LNCAP (cell line): ENCODE measurements at regions not wholly inside any gene's neighbourhood (a gene's known extent, or its start where the extent isn't known, plus 50 kb on each side); places are given as distances from the start of the nearest gene placed in this dataset.

Source experiments
- CTCF ChIP-seq: fragments of 450-650 bp; IDR thresholded peaks from 2 replicates; pipeline ENCODE4 v1.5.1; 2017; ENCODE audit warnings: mild to moderate bottlenecking

DNA sequence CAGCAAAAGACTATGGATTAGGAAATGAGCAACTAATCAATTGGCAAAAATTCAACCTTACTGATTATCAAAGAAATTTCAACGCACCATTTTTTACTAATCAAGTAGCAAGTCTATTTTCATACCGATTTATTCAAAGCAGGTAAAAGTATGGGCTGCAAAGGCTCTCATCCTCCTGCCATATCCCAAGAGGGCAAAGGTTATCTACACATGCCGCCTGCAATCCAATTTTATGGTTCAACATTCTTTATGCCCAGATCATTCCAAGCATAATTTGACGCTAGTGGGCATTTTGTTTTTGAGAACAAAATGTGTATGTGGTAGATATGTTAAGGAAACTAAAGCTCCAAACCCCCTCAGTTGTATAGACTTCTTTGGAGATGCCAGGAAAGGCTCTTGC is 270.6 kb downstream of the MAF start:
- no peak for TF ChIP-seq CTCF

- no peak for TF ChIP-seq CTCF
Measured at GRCh38 chr16:79329166-79329521, 271.4 kb downstream of the MAF start.

GRCh38 chr16:79328402-79329165 is 272.0 kb downstream of the MAF start:
- no peak for TF ChIP-seq CTCF

GRCh38 chr16:79327836-79328235 is 272.7 kb downstream of the MAF start:
- no peak for TF ChIP-seq CTCF

DNA sequence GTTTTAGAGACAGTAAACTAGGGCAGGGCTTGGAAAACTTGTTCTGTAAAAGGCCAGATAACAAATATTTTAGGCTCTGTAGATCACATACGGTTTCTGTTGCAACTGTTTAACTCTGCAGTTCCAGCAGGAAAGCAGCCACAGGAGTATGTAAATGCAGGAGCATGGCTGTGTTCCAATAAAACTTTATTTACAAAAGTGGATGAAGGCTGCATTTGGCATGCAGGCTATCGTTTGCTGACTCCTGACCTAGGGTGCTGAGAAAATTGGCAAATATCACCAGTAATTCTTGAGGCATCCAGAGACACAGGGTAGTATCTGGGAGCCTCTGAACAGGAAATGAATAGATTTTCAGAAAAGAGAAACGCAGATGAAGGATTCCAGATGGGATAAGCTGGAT is 274.0 kb downstream of the MAF start:
- TF ChIP-seq CTCF = no peak

- no peak for TF ChIP-seq CTCF
Measured at GRCh38 chr16:79325226-79325945, 275.2 kb downstream of the MAF start.

DNA sequence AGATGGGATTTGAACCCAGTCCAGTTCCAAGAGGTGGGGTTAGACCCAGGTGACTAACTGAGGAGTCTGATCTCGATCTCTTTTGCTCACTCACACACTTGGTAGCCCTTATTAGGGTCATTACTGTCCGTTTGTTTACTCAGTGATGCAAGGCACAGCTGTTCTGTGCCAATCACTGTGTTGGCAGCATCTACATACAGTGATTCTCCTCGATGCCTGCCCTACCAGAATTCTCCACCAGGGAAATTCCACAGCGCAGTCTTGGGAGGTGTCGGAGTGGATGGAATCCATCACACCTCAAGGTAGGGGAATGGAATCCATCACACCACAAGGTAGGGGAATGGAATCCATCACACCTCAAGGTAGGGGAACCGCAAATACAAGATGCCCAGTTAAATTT is 279.6 kb downstream of the MAF start:
- no peak for TF ChIP-seq CTCF
